Skeletal muscle satellite cell (primary cell): ENCODE measurements at regions not wholly inside any gene's neighbourhood (a gene's known extent, or its start where the extent isn't known, plus 50 kb on each side); places are given as distances from the start of the nearest gene placed in this dataset.

Experiments used
- H3K27me3 ChIP-seq: 2 replicates; pipeline ENCODE4 v1.7.0; 2013; ENCODE audit warnings: low read length; ENCODE audit not compliant: control insufficient read depth, insufficient read depth
- H3K36me3 ChIP-seq: 2 replicates; pipeline ENCODE4 v1.7.0; 2013; ENCODE audit warnings: mild to moderate bottlenecking, control low read depth, low read length; ENCODE audit not compliant: insufficient read depth
- H3K4me1 ChIP-seq: 2 replicates; pipeline ENCODE4 v1.7.0; 2013; ENCODE audit warnings: low read length; ENCODE audit not compliant: control insufficient read depth, insufficient read depth
- H3K4me2 ChIP-seq: 2 replicates; pipeline ENCODE4 v1.7.0; 2013; ENCODE audit warnings: mild to moderate bottlenecking, low read length
- H3K4me3 ChIP-seq: 2 replicates; pipeline ENCODE4 v1.7.0; 2013; ENCODE audit warnings: low read length
- H3K9ac ChIP-seq: 2 replicates; pipeline ENCODE4 v1.7.0; 2013; ENCODE audit warnings: mild to moderate bottlenecking, low read depth, low read length, moderate library complexity
- H3K9me3 ChIP-seq: replicated peaks from 2 replicates; pipeline ENCODE4 v1.7.0; 2013; ENCODE audit warnings: mild to moderate bottlenecking, control low read depth, low read length

- no peaks in the 10 kb centered on the region for H3K4me1 ChIP-seq
- H3K36me3 ChIP-seq = no peaks in the 10 kb centered on the region
- no peak overlapping the region for H3K9ac ChIP-seq
- no peak overlapping the region for H3K4me3 ChIP-seq
- H3K9me3 ChIP-seq = no peaks in the 10 kb centered on the region
- H3K4me2 ChIP-seq = no peak overlapping the region
- no peaks in the 10 kb centered on the region for H3K27me3 ChIP-seq
These were observed 96.4 kb upstream of the TAB2 start for GRCh38 chr6:149220882-149221773.

- Histone ChIP-seq H3K4me2 (no peak overlapping the region), H3K4me3 (no peak overlapping the region), H3K9ac (no peak overlapping the region), H3K4me1 (no peaks in the 10 kb centered on the region), H3K27me3 (no peaks in the 10 kb centered on the region), H3K9me3 (no peaks in the 10 kb centered on the region), H3K36me3 (no peaks in the 10 kb centered on the region)
These were observed 95.8 kb upstream of the TAB2 start for GRCh38 chr6:149221774-149222070.

GRCh38 chr6:149223120-149223903 lies 94.2 kb upstream of the TAB2 start:
- H3K4me2 ChIP-seq = no peak overlapping the region
- H3K4me1 ChIP-seq = no peaks in the 10 kb centered on the region
- H3K9ac ChIP-seq = no peak overlapping the region
- no peaks in the 10 kb centered on the region for H3K27me3 ChIP-seq
- no peaks in the 10 kb centered on the region for H3K9me3 ChIP-seq
- H3K36me3 ChIP-seq = no peaks in the 10 kb centered on the region
- H3K4me3 ChIP-seq = no peak overlapping the region

DNA sequence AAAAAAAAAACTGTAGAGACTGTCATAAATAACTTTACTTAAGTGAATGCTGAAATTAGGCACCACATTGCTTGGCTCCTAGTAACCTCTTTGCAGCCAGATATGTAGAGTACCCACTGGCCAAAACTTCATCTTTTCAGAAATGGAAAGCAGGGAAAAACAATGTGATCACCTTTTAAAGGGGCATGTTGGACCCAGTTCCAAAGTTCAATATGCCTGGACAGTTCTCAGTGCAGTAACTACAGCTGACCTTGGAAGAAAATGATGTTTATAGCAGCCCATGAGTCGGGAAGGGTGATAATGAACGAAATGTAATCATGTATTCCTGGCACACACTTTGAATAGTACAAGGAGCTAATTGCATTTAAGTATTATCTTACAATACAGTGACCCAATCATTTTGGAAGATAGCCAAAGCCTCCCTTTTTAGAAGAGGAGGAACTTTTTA lies 93.6 kb upstream of the TAB2 start:
- Histone ChIP-seq H3K36me3 (no peaks in the 10 kb centered on the region), H3K4me2 (no peak overlapping the region), H3K9ac (no peak overlapping the region), H3K4me1 (no peaks in the 10 kb centered on the region), H3K9me3 (no peaks in the 10 kb centered on the region), H3K4me3 (no peak overlapping the region), H3K27me3 (no peaks in the 10 kb centered on the region)

GRCh38 chr6:149224399-149224798 lies 93.1 kb upstream of the TAB2 start:
- no peaks in the 10 kb centered on the region for H3K4me1 ChIP-seq
- no peaks in the 10 kb centered on the region for H3K36me3 ChIP-seq
- H3K4me2 ChIP-seq = no peak overlapping the region
- H3K9me3 ChIP-seq = no peaks in the 10 kb centered on the region
- no peaks in the 10 kb centered on the region for H3K27me3 ChIP-seq
- no peak overlapping the region for H3K4me3 ChIP-seq
- H3K9ac ChIP-seq = no peak overlapping the region

DNA sequence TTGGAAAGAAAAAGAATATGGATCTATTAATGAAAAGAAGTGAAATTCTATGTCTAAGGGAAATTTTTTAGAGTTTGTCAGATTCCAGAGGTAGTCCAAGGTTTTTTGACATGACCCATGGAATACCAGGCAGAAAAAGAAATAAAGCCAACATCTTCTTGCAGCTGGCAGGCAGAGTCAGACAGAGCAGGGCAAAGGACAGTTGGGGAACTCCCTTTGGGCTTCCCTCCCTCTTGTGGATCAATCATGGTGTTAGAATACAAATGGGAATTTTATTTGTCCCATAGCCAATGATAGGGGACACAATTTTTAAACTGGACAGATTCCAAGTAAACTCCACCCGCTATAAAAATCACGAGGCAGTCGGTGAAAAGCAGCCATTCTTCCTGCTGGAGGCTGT lies 92.1 kb upstream of the TAB2 start:
- Histone ChIP-seq H3K4me2 (no peak overlapping the region), H3K36me3 (no peaks in the 10 kb centered on the region), H3K4me1 (no peaks in the 10 kb centered on the region), H3K27me3 (no peaks in the 10 kb centered on the region), H3K9me3 (no peaks in the 10 kb centered on the region), H3K4me3 (no peak overlapping the region), H3K9ac (no peak overlapping the region)

- Histone ChIP-seq H3K9ac (no peak overlapping the region), H3K9me3 (no peaks in the 10 kb centered on the region), H3K4me3 (no peak overlapping the region), H3K36me3 (no peaks in the 10 kb centered on the region), H3K4me1 (no peaks in the 10 kb centered on the region), H3K27me3 (no peaks in the 10 kb centered on the region), H3K4me2 (no peak overlapping the region)
These were observed 91.6 kb upstream of the TAB2 start for GRCh38 chr6:149225946-149226345.

- Histone ChIP-seq H3K27me3 (no peaks in the 10 kb centered on the region), H3K9ac (no peak overlapping the region), H3K36me3 (no peaks in the 10 kb centered on the region), H3K9me3 (no peaks in the 10 kb centered on the region), H3K4me1 (peaks cover 3% of the 10 kb centered on the region), H3K4me2 (no peak overlapping the region), H3K4me3 (no peak overlapping the region)
These were observed 89.7 kb upstream of the TAB2 start for GRCh38 chr6:149227796-149228195.

- H3K27me3 ChIP-seq = no peaks in the 10 kb centered on the region
- H3K4me1 ChIP-seq = peaks cover 9% of the 10 kb centered on the region
- no peaks in the 10 kb centered on the region for H3K36me3 ChIP-seq
These were observed 89.1 kb upstream of the TAB2 start for GRCh38 chr6:149228311-149228955.

DNA sequence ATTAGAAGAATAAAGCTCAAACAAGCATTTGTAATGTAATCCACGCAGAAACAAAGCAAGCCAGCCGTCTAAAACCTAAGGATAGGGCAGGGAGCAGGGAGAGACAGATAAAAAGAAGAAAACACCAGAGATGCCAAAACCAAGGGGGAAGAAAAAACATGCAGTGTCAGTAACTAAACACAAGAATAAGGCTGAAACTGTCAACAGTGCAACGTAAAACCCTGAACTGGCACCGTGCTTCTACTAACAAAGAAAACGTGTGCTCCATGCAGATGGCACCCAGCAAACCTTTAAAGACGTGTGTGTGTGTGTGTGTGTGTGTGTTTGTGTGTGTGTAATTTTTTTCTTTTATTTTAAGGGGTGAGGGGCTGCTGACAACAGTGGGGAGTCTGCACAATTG lies 88.4 kb upstream of the TAB2 start:
- H3K4me2 ChIP-seq = no peak overlapping the region
- peaks cover 16% of the 10 kb centered on the region for H3K4me1 ChIP-seq
- no peaks in the 10 kb centered on the region for H3K27me3 ChIP-seq
- H3K9ac ChIP-seq = no peak overlapping the region
- no peaks in the 10 kb centered on the region for H3K9me3 ChIP-seq
- H3K36me3 ChIP-seq = no peaks in the 10 kb centered on the region
- H3K4me3 ChIP-seq = no peak overlapping the region

More at GRCh38 chr6:149228311-149228955, 89.1 kb upstream of the TAB2 start:
- no peaks in the 10 kb centered on the region for H3K9me3 ChIP-seq
- no peak overlapping the region for H3K4me3 ChIP-seq
- no peak overlapping the region for H3K4me2 ChIP-seq
- no peak overlapping the region for H3K9ac ChIP-seq

DNA sequence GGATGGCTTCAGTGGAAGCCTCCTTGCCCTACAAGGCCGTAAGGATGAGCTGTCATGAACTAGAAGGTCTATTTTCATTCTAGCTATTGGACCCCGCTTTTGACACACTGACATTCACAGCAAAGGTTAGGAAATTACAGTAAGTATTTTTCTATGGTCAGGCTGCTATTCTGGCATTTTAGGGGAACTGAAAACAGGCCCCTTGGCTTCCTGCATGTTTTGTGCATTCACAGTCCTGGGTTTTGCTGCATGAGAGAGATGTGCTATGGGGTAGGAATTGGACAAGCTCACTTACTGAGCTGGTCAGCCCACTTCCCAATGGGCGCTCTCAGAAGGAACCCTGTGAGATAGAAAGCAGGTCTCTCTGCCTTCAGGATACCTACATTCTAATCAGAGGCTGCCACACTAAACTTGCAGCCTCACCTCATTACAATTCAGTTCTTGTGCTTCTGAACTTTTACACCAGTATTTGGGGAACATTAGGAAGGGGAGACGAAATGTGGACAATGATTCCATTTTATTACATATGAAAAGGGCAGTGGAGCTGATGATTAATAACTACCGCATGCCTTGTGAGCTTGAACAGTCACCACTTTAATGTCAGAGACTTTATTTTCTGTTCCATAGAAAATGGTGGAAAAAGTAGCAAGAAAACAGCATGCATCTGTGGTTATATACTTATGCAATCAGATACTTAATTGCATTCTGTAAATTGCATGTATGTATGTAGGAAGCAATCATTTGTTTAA lies 86.6 kb upstream of the TAB2 start:
- Histone ChIP-seq H3K9ac (no peak overlapping the region), H3K4me3 (no peak overlapping the region), H3K4me1 (peaks cover 29% of the 10 kb centered on the region), H3K27me3 (no peaks in the 10 kb centered on the region), H3K4me2 (no peak overlapping the region), H3K36me3 (no peaks in the 10 kb centered on the region), H3K9me3 (no peaks in the 10 kb centered on the region)
